AG09319 (cell line): ENCODE measurements at regions not wholly inside any gene's neighbourhood (a gene's known extent, or its start where the extent isn't known, plus 50 kb on each side); places are given as distances from the start of the nearest gene placed in this dataset.

Experiments
- DNase-seq: peaks from one replicate; pipeline ENCODE4 v3.0.0-alpha.2; 2010; ENCODE audit warnings: low read depth; ENCODE audit errors: extremely low read depth
- CTCF ChIP-seq: IDR thresholded peaks from 2 replicates; pipeline ENCODE4 v1.5.1; 2011; ENCODE audit warnings: low read depth, mild to moderate bottlenecking, inconsistent platforms, low read length, moderate library complexity

GRCh38 chr13:34419755-34420154, 522.3 kb upstream of the NBEA start:
- no peak for TF ChIP-seq CTCF
- DNase-seq, result no peak

- TF ChIP-seq CTCF, result no peak
- no peak for DNase-seq
Observed at GRCh38 chr13:34420702-34421346, 521.2 kb upstream of the NBEA start.

GRCh38 chr13:34421347-34421719, 520.7 kb upstream of the NBEA start:
- no peak for DNase-seq
- no peak for TF ChIP-seq CTCF

GRCh38 chr13:34421858-34422475, 520.1 kb upstream of the NBEA start:
- TF ChIP-seq CTCF, result no peak
- DNase-seq, result no peak

GRCh38 chr13:34422956-34423355, 519.1 kb upstream of the NBEA start:
- no peak for TF ChIP-seq CTCF
- no peak for DNase-seq

GRCh38 chr13:34425327-34425949, 516.6 kb upstream of the NBEA start:
- no peak for TF ChIP-seq CTCF
- no peak for DNase-seq

- TF ChIP-seq CTCF, result no peak
- DNase-seq, result no peak
Observed at GRCh38 chr13:34428911-34429310, 513.2 kb upstream of the NBEA start.
